GM18858 (cell line): ENCODE measurements at regions not wholly inside any gene's neighbourhood (a gene's known extent, or its start where the extent isn't known, plus 50 kb on each side); places are given as distances from the start of the nearest gene placed in this dataset.

Experiments
- ATAC-seq: cut with Tn5 transposase; IDR thresholded peaks from one replicate; pipeline ENCODE4 v1.9.1; 2021; ENCODE audit not compliant: unreplicated experiment

DNA sequence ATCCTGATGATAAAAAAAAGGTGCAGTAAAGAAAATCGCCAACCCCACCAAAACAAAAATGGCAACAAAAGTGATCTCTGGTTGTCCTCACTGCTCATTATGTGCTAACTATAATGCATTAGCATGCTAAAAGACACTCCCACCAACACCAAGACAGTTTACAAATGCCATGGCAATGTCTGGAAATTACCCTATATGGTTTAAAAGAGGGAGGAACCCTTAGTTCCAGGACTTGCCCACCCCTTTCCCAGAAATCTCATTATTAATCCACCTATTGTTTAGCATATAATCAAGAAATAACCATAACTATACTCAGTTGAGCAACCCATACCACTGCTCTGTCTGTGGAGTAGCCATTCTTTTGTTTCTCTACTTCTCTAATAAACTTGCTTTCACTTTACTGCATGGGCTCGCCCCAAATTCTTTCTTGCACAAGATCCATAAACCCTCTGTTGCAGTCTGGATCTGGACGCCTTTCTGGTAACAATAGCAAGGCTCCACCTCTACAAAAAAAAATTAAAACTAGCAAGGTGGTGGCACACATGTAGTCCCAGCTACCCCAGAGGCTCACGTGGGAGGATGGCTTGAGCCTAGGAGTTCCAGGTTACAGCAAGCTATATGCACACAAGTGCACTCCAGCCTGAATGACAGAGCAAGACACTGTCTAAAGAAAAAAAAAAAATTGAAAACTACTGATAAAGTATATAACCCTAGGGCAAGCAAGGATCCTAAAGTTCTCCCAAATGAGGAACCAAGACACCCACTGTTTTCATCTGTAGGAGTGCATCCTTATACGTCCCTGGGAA is 278.8 kb upstream of the JARID2 start:
- no peak for ATAC-seq

GRCh38 chr6:14968056-14968637 is 277.7 kb upstream of the JARID2 start:
- no peak for ATAC-seq

GRCh38 chr6:14969126-14969525 is 276.7 kb upstream of the JARID2 start:
- ATAC-seq = no peak

GRCh38 chr6:14972379-14973067 is 273.3 kb upstream of the JARID2 start:
- no peak for ATAC-seq

GRCh38 chr6:14974372-14974771 is 271.5 kb upstream of the JARID2 start:
- no peak for ATAC-seq

DNA sequence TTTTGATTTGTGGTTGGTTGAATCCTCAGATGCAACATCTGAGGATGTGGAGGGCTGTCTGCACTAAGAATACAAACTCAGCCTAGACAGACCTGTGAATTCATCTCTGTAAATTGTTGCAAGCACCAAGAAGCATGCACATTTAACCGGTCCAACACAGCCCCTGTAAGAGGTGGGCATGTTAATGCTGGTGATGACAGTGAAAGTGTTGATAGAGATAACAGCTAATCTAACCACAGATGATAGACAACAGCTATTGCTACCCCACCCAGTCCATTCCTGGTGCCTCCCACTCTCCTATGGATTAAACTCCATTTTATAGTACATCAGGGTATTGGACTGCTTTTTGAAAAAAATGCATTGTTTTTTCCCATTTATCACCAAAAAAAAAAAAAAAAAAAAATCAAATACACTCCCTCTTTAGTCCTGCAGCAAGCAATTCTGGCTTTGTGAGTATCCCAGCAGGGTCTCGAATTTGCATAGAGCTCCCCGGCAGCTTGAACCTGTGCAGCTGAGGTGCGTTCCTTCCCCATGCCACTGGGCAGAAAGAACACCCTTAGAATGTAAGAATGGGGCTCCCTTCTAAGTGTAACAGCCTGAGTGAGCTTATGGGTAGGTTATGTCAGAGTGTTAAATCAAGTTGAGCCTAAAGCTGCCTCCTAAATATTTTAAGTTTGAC is 270.9 kb upstream of the JARID2 start:
- no peak for ATAC-seq

- no peak for ATAC-seq
Observed at GRCh38 chr6:14975471-14975817, 270.4 kb upstream of the JARID2 start.

DNA sequence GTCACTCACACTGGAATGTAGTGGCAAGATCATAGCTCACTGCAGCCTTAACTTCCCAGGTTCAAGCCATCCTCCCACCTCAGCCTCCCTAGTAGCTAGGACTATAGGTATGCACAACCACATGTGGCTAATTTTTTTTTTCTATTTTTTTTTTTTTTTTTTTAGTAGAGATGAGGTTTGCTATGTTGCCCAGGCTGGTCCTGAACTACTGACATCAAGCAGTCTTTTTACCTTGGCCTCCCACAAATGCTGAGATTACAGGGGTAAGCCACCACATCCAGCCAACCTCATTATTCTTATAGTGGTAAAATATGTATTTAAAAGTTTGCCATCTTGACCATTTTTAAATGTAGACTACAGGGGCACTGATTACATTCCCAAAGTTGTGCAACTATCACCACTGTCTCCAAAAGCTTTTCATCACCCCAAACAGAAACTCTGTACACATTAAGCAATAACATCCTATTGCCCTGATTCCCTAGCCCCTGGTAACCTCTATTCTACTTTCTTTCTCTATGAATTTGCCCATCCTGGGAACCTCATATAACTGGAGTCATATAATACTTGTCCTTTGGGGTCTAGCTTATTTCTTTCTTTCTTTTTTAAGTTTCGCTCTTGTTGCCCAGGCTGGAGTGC is 268.0 kb upstream of the JARID2 start:
- no peak for ATAC-seq

GRCh38 chr6:14981960-14982359 is 263.9 kb upstream of the JARID2 start:
- ATAC-seq = no peak

- no peak for ATAC-seq
Observed at GRCh38 chr6:14983599-14984518, 262.0 kb upstream of the JARID2 start.

- ATAC-seq = no peak
Observed at GRCh38 chr6:14984519-14984853, 261.4 kb upstream of the JARID2 start.

GRCh38 chr6:14985366-14985765 is 260.5 kb upstream of the JARID2 start:
- no peak for ATAC-seq

- ATAC-seq = no peak
Observed at GRCh38 chr6:14986370-14986769, 259.5 kb upstream of the JARID2 start.

DNA sequence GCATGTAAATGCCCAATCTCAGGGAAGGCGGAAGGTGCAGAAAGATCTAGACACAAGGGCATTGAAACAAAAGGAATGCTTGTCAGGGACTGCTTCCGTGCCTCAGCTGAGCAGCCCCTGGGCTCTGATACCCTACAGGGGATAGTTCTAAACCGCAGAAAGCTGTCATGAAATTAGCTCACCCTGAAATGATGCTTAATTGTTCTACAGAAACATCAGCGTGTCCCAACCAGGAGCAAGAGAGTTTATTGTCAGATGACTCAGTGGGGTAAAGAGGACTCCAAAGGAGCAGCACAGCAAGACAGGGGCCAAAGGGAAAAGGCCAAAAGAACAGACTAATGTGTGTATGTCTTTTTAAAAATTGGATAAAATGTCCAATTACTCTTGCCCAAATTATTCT is 258.4 kb upstream of the JARID2 start:
- no peak for ATAC-seq

- ATAC-seq = no peak
Observed at GRCh38 chr6:14992382-14992781, 253.5 kb upstream of the JARID2 start.

GRCh38 chr6:14995208-14995607 is 250.7 kb upstream of the JARID2 start:
- no peak for ATAC-seq

DNA sequence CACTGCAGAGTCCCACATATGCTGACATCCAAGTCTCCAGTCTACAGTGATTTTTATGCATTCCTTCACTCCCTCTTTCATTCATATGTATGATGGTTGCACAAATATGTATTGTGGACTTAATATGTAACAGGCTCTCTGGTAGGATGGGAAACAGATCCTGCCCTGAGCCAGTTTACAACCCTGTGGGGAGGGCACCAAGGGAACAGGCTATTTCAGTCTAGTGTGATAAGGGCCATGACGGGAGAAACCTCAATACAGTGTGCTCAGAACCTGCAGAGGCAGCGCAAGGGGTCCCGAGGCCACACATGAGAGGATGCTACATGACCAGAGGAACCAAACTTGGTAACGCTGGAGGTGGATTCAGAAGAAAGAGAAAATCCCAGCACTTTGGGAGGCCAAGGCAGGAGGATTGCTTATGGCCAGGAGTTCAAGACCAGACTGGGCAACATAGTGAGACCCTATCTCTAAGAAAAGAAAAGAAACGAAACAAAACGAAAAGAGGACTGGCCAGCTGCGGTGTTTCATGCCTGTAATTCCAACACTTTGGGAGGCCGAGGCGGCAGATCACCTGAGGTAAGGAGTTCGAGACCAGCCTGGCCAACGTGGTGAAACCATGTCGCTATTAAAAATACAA is 249.8 kb upstream of the JARID2 start:
- no peak for ATAC-seq

GRCh38 chr6:14996892-14997291 is 249.0 kb upstream of the JARID2 start:
- no peak for ATAC-seq

DNA sequence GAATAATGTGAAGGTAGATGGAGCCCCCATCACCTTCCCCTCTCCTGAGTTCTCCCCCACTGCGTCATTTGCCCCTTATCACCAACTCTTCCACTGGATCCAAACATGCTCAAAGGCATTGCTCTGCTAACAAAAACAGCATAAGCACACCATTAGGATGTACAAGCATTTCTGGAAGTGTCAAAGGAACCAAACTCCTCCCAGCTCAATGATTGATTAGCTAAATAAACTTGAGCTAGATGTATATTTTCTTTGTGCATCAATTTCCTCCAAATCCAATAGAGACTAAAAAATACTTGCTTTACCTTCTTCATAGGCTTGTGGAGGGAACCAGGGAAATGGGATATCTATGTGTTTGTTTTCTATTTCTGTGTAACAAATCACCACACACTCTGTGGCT is 248.4 kb upstream of the JARID2 start:
- no peak for ATAC-seq

DNA sequence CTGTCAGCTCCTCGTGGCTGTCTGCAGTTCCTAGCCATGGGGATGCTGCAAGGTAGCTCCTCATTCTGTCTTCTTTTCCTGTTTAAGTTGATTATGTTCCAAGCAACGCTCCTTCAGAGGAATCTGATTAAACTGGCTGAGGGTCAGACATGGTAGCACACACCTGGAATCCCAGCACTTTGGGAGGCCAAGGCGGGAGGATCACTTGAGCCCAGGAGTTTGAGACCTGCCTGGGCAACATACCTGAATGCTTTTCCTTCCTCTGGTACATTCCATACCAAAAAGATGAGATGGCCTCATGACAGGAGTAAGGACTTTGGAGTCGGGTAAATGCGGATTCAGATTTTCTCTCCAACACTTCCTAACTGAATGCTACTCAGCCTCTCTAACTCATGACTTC is 246.8 kb upstream of the JARID2 start:
- no peak for ATAC-seq
